OCI-LY7 (cell line): ENCODE measurements at regions not wholly inside any gene's neighbourhood (a gene's known extent, or its start where the extent isn't known, plus 50 kb on each side); places are given as distances from the start of the nearest gene placed in this dataset.

Source experiments
- BruUV-seq: library from RNA; stranded (reverse); fragments of 400-500 nt; replicated peaks from 2 replicates; lab custom pipeline; 2021; lab: Mats Ljungman, UMichigan
- CTCF ChIA-PET: fragments of 300-600 bp; sonication (Branson Sonifier 250); formaldehyde crosslinking; loops from one replicate; lab custom pipeline; 2022; ENCODE audit warnings: antibody characterized with exemption; ENCODE audit not compliant: unreplicated experiment; lab: Charles Lee
- POLR2A ChIA-PET: fragments of 300-600 bp; sonication (Branson Sonifier 250); formaldehyde crosslinking; loops from one replicate; lab custom pipeline; 2022; ENCODE audit warnings: antibody characterized with exemption; lab: Charles Lee
- DNase-seq: peaks from one replicate; pipeline ENCODE4 v3.0.0-alpha.2; 2015; ENCODE audit warnings: low spot score
- H2AFZ ChIP-seq: fragments of 200-600 bp; sonication (generic), shearing (Covaris generic); 2 replicates; pipeline ENCODE4 v1.6.1; 2014; ENCODE audit warnings: mild to moderate bottlenecking, antibody characterized with exemption, low read length, moderate library complexity
- H3K27ac ChIP-seq: fragments of 200-600 bp; sonication (generic); 2 replicates; pipeline ENCODE4 v1.5.1; 2014; ENCODE audit warnings: mixed run types, low read depth, mild to moderate bottlenecking, moderate library complexity, low read length, inconsistent platforms; ENCODE audit not compliant: poor library complexity, severe bottlenecking
- H3K36me3 ChIP-seq: fragments of 200-600 bp; sonication (generic); 2 replicates; pipeline ENCODE4 v1.6.1; 2014; ENCODE audit warnings: mild to moderate bottlenecking, antibody characterized with exemption, low read length, moderate library complexity, mixed read lengths; ENCODE audit not compliant: insufficient read depth
- H3K4me1 ChIP-seq: fragments of 200-600 bp; sonication (generic); 2 replicates; pipeline ENCODE4 v1.5.1; 2014; ENCODE audit warnings: mild to moderate bottlenecking, low read length; ENCODE audit not compliant: insufficient read depth, poor library complexity, severe bottlenecking
- H3K4me2 ChIP-seq: fragments of 200-600 bp; sonication (generic); 2 replicates; pipeline ENCODE4 v1.6.1; 2014; ENCODE audit warnings: mild to moderate bottlenecking, low read length
- H3K4me3 ChIP-seq: fragments of 200-600 bp; sonication (generic); 2 replicates; pipeline ENCODE4 v1.5.1; 2014; ENCODE audit warnings: mild to moderate bottlenecking, low read depth, low read length; ENCODE audit not compliant: poor library complexity, severe bottlenecking
- H3K79me2 ChIP-seq: fragments of 200-600 bp; sonication (generic); 2 replicates; pipeline ENCODE4 v1.6.1; 2016; ENCODE audit warnings: low read depth, mild to moderate bottlenecking, low read length, moderate library complexity, mixed read lengths; ENCODE audit not compliant: insufficient read depth
- H3K9me2 ChIP-seq: fragments of 200-600 bp; sonication (generic); 2 replicates; pipeline ENCODE4 v1.6.1; 2016; ENCODE audit warnings: mild to moderate bottlenecking, low read length, mixed read lengths; ENCODE audit not compliant: insufficient read depth
- H3K9me3 ChIP-seq: fragments of 200-600 bp; sonication (generic); 2 replicates; pipeline ENCODE4 v1.6.1; 2014; ENCODE audit warnings: mild to moderate bottlenecking, mixed run types, low read length, mixed read lengths
- H4K20me1 ChIP-seq: fragments of 200-600 bp; sonication (generic); 2 replicates; pipeline ENCODE4 v1.6.1; 2014; ENCODE audit warnings: mild to moderate bottlenecking, antibody characterized with exemption, low read length, moderate library complexity, mixed read lengths; ENCODE audit not compliant: insufficient read depth
- CTCF ChIP-seq: fragments of 200-600 bp; sonication (generic); conservative IDR thresholded peaks from 2 replicates; pipeline ENCODE4 v1.5.1; 2014; ENCODE audit warnings: mild to moderate bottlenecking, antibody characterized with exemption, low read length, moderate library complexity, mixed read lengths
- EZH2phosphoT487 ChIP-seq: fragments of 200-600 bp; sonication (generic); IDR thresholded peaks from 2 replicates; pipeline ENCODE4 v1.6.1; 2018; ENCODE audit warnings: low read depth, borderline replicate concordance, mild to moderate bottlenecking, mixed run types, antibody characterized with exemption, low read length, moderate library complexity, mixed read lengths
- intact Hi-C: fragments of 100-400 bp; cut with micrococcal nuclease; formaldehyde crosslinking; loops from one replicate; pipeline ENCODE4 v1.10.0; 2022; ENCODE audit not compliant: unreplicated experiment

- no TSS peak for BruUV-seq
- no peak overlapping the region for H3K4me2 ChIP-seq
- POLR2A ChIA-PET: no interaction called here
These were observed 137.2 kb downstream of the CYSLTR2 start for GRCh38 chr13:48790966-48791365.

GRCh38 chr13:48797127-48797526 lies 143.4 kb downstream of the CYSLTR2 start:
- no peak for DNase-seq
- H3K4me1 ChIP-seq: no peaks in the 10 kb centered on the region
- H3K9me2 ChIP-seq: no peaks in the 10 kb centered on the region
- CTCF ChIA-PET: no interaction called here
- H3K4me2 ChIP-seq: no peak overlapping the region
- no peak overlapping the region for H2AFZ ChIP-seq
- no peaks in the 10 kb centered on the region for H3K79me2 ChIP-seq
- H3K27ac ChIP-seq: no peak overlapping the region
- POLR2A ChIA-PET: no interaction called here
- no peaks in the 10 kb centered on the region for H3K9me3 ChIP-seq
- H3K36me3 ChIP-seq: no peaks in the 10 kb centered on the region
- intact Hi-C loops: no loop called here
- H4K20me1 ChIP-seq: no peaks in the 10 kb centered on the region
- H3K4me3 ChIP-seq: no peak overlapping the region
- no peak for TF ChIP-seq CTCF
- no peak for TF ChIP-seq EZH2phosphoT487
- no TSS peak for BruUV-seq

More at GRCh38 chr13:48790966-48791365, 137.2 kb downstream of the CYSLTR2 start:
- TF ChIP-seq CTCF: no peak
- Histone ChIP-seq H3K27ac (no peak overlapping the region), H3K36me3 (no peaks in the 10 kb centered on the region), H3K79me2 (no peaks in the 10 kb centered on the region), H4K20me1 (no peaks in the 10 kb centered on the region), H3K4me1 (no peaks in the 10 kb centered on the region), H3K9me3 (no peaks in the 10 kb centered on the region), H2AFZ (no peak overlapping the region), H3K4me3 (no peak overlapping the region), H3K9me2 (no peaks in the 10 kb centered on the region)
- intact Hi-C loops: no loop called here
- DNase-seq: no peak
- CTCF ChIA-PET: interaction anchor here (0.6 kb wide), 1 partner anchor 421 kb away, joined by 3 read pairs; no protein-coding TSS in a partner anchor

GRCh38 chr13:48797761-48798160 lies 144.0 kb downstream of the CYSLTR2 start:
- DNase-seq: no peak
- Histone ChIP-seq H3K4me1 (no peaks in the 10 kb centered on the region), H3K4me3 (no peak overlapping the region), H3K4me2 (no peak overlapping the region), H3K9me3 (no peaks in the 10 kb centered on the region), H2AFZ (no peak overlapping the region), H3K36me3 (no peaks in the 10 kb centered on the region), H3K9me2 (no peaks in the 10 kb centered on the region), H3K79me2 (no peaks in the 10 kb centered on the region), H4K20me1 (no peaks in the 10 kb centered on the region), H3K27ac (no peak overlapping the region)
- no TSS peak for BruUV-seq
- TF ChIP-seq EZH2phosphoT487 (no peak), CTCF (no peak)
- intact Hi-C loops: no loop called here
- ChIA-PET POLR2A (no interaction called here), CTCF (no interaction called here)
